ENCODE measurements at regions not wholly inside any gene's neighbourhood (a gene's known extent, or its start where the extent isn't known, plus 50 kb on each side); places are given as distances from the start of the nearest gene placed in this dataset.

DNA sequence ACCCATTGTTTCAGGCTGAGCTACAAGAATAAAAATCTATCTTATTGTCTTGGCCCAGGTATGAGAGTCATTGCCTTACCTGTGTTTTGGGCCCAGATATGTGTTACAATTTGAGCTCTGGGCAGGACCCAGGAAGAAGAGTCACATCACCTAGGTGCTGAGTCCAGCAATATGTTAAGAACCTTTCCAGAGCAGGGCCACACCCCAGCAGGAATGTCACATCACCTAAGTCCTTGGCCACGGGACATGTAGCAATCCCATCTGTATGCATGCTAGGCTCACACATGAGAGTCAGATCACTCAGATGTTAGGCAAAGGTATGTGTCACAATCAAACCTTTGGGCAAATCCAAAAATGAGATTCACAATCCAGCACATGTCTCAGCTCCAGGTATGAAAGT, 2103.5 kb downstream of the TP53TG3F start:
- TF ChIP-seq, protein P1, sequence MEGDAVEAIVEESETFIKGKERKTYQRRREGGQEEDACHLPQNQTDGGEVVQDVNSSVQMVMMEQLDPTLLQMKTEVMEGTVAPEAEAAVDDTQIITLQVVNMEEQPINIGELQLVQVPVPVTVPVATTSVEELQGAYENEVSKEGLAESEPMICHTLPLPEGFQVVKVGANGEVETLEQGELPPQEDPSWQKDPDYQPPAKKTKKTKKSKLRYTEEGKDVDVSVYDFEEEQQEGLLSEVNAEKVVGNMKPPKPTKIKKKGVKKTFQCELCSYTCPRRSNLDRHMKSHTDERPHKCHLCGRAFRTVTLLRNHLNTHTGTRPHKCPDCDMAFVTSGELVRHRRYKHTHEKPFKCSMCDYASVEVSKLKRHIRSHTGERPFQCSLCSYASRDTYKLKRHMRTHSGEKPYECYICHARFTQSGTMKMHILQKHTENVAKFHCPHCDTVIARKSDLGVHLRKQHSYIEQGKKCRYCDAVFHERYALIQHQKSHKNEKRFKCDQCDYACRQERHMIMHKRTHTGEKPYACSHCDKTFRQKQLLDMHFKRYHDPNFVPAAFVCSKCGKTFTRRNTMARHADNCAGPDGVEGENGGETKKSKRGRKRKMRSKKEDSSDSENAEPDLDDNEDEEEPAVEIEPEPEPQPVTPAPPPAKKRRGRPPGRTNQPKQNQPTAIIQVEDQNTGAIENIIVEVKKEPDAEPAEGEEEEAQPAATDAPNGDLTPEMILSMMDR (IDR thresholded peaks at IDR 0.05) = no peak
- TF ChIP-seq EZH2 (IDR thresholded peaks at IDR 0.05; ENCODE audit: borderline replicate concordance, insufficient read depth, low read depth, low read length, poor library complexity, severe bottlenecking) = no peak

Data from B cell (primary cell).